Stomach (tissue), 8 donors: ENCODE measurements at regions not wholly inside any gene's neighbourhood (a gene's known extent, or its start where the extent isn't known, plus 50 kb on each side); places are given as distances from the start of the nearest gene placed in this dataset.
A peak's percentile ranks its signal among the peaks of the same experiment; 100 is the strongest.

Experiments used
- DNase-seq, 2 donors: peaks; one replicate each; pipeline versions ENCODE4 v3.0.0 to v3.0.0-alpha.2; 2013 to 2019
- H3K27ac ChIP-seq, 5 donors: fragments of 200-600 bp in 4 of 5; sonication (generic) in 4 of 5; one replicate each; pipeline ENCODE4 v1.5.1; 2013 to 2019; ENCODE audit warnings: mild to moderate bottlenecking in 1 of 5, moderate library complexity in 1 of 5
- H3K27me3 ChIP-seq, 3 donors: fragments of 200-600 bp; sonication (generic); one replicate each; pipeline ENCODE4 v1.5.1; 2017 to 2019; ENCODE audit warnings: mixed run types in 1 of 3
- H3K36me3 ChIP-seq, 4 donors: fragments of 200-600 bp; sonication (generic); 1 replicate in 3 of 4; 2 replicates in 1 of 4; pipeline ENCODE4 v1.5.1; 2016 to 2019
- H3K4me1 ChIP-seq, 4 donors: fragments of 200-600 bp; sonication (generic); one replicate each; pipeline ENCODE4 v1.5.1; 2016 to 2019
- H3K4me3 ChIP-seq, 4 donors: fragments of 200-600 bp; sonication (generic) in 3 of 4; one replicate each; pipeline ENCODE4 v1.5.1; 2016 to 2019; ENCODE audit warnings: mild to moderate bottlenecking in 1 of 4
- H3K9me3 ChIP-seq, 4 donors: fragments of 200-600 bp; sonication (generic); one replicate each; pipeline ENCODE4 v1.5.1; 2016 to 2019
- CTCF ChIP-seq, 7 experiments: fragments of 450-650 bp in 4 of 7; fragments of 200-600 bp in 3 of 7; sonication (generic) in 3 of 7; IDR thresholded peaks; one replicate each; pipeline ENCODE4 v1.5.1; 2016 to 2019; ENCODE audit warnings: antibody characterized with exemption in 7 of 7, control low read depth in 2 of 7, mild to moderate bottlenecking in 1 of 7
- EP300 ChIP-seq: sonication (generic); formaldehyde crosslinking; IDR thresholded peaks from one replicate; pipeline ENCODE4 v1.6.1; 2017; ENCODE audit warnings: antibody characterized with exemption
- POLR2A ChIP-seq, 4 donors: fragments of 450-650 bp; IDR thresholded peaks; one replicate each; pipeline ENCODE4 v1.6.1; 2016; ENCODE audit warnings: antibody characterized with exemption in 4 of 4, control low read depth in 2 of 4, mild to moderate bottlenecking in 1 of 4, moderate library complexity in 1 of 4
- POLR2AphosphoS5 ChIP-seq, 3 donors: sonication (generic); formaldehyde crosslinking; IDR thresholded peaks; one replicate each; pipeline ENCODE4 v1.6.1; 2016; ENCODE audit warnings: antibody characterized with exemption in 3 of 3
- WGBS, 5 donors: extraction: QIAGEN DNeasy Blood & Tissue Kit in 3 of 5; methylation state at CpG; one replicate each; pipeline versions ENCODE4 v1.1.5 to v1.1.7; 2013 to 2018; 5-methylcytosine and 5-hydroxymethylcytosine counted together
- intact Hi-C: fragments of 100-400 bp; cut with DNase I; formaldehyde crosslinking; loops from one replicate; pipeline ENCODE4 v1.15.1; 2023; ENCODE audit warnings: low total_unique reads
- donor health status: healthy with polysubstance abuse.
- donor health status: Bipolar disorder and iron deficiency.
- donor health status: healthy.

GRCh38 chr15:85891470-85891869 lies 96.7 kb upstream of the KLHL25 start:
- H3K36me3 ChIP-seq: no peaks in the 10 kb centered on the region
- no peak overlapping the region for H3K4me3 ChIP-seq
- peaks cover 0 to 48% (median 0%) of the 10 kb centered on the region in 3 donors for H3K27me3 ChIP-seq
- no peak overlapping the region for H3K27ac ChIP-seq
- intact Hi-C loops: no loop called here
- TF ChIP-seq POLR2A (IDR thresholded peaks at IDR 0.05) (no peak), EP300 (no peak), POLR2AphosphoS5 (IDR thresholded peaks at IDR 0.05) (no peak), CTCF (IDR thresholded peaks at IDR 0.05) (no peak)
- no peak for DNase-seq
- H3K4me1 ChIP-seq: no peaks in the 10 kb centered on the region
- H3K9me3 ChIP-seq: no peaks in the 10 kb centered on the region
- 62 to 82% (median 80%) methylated on average over 1 of the region's 1 CpG for WGBS, 5 donors

GRCh38 chr15:85892232-85892631 lies 97.5 kb upstream of the KLHL25 start:
- intact Hi-C loops: no loop called here
- H3K4me3 ChIP-seq: no peak overlapping the region
- DNase-seq: no peak
- peaks cover 0 to 48% (median 0%) of the 10 kb centered on the region in 3 donors for H3K27me3 ChIP-seq
- no peaks in the 10 kb centered on the region for H3K9me3 ChIP-seq
- WGBS, 5 donors: 72 to 83% (median 79%) methylated on average over 3 of the region's 3 CpGs
- no peaks in the 10 kb centered on the region for H3K4me1 ChIP-seq
- H3K36me3 ChIP-seq: no peaks in the 10 kb centered on the region
- no peak overlapping the region for H3K27ac ChIP-seq
- TF ChIP-seq POLR2AphosphoS5 (IDR thresholded peaks at IDR 0.05): no peak
- no peak for TF ChIP-seq POLR2A (IDR thresholded peaks at IDR 0.05)
- no peak for TF ChIP-seq EP300
- no peak for TF ChIP-seq CTCF (IDR thresholded peaks at IDR 0.05)

GRCh38 chr15:85897207-85897894 lies 102.6 kb upstream of the KLHL25 start:
- no peak overlapping the region for H3K4me3 ChIP-seq
- H3K9me3 ChIP-seq: no peaks in the 10 kb centered on the region
- no peak overlapping the region for H3K27ac ChIP-seq
- intact Hi-C loops: no loop called here
- TF ChIP-seq CTCF (IDR thresholded peaks at IDR 0.05): no peak
- no peak for TF ChIP-seq POLR2AphosphoS5 (IDR thresholded peaks at IDR 0.05)
- no peak for TF ChIP-seq EP300
- TF ChIP-seq POLR2A (IDR thresholded peaks at IDR 0.05): no peak
- H3K36me3 ChIP-seq: no peaks in the 10 kb centered on the region
- DNase-seq: peak in 1 of 2 donors; percentile 19
- WGBS, 5 donors: 46 to 54% (median 49%) methylated on average over 4 of the region's 4 CpGs
- H3K4me1 ChIP-seq: no peaks in the 10 kb centered on the region
- peaks cover 0 to 45% (median 0%) of the 10 kb centered on the region in 3 donors for H3K27me3 ChIP-seq

- Histone ChIP-seq H3K27ac (no peak overlapping the region), H3K4me1 (no peaks in the 10 kb centered on the region), H3K27me3 (peaks cover 0 to 43% (median 0%) of the 10 kb centered on the region in 3 donors), H3K4me3 (no peak overlapping the region), H3K36me3 (no peaks in the 10 kb centered on the region), H3K9me3 (no peaks in the 10 kb centered on the region)
- intact Hi-C loops: no loop called here
- no peak for TF ChIP-seq EP300
- TF ChIP-seq CTCF (IDR thresholded peaks at IDR 0.05): no peak
- no peak for TF ChIP-seq POLR2A (IDR thresholded peaks at IDR 0.05)
- TF ChIP-seq POLR2AphosphoS5 (IDR thresholded peaks at IDR 0.05): no peak
- WGBS, 5 donors: 30 to 43% (median 36%) methylated on average over 15 to 16 of the region's 16 CpGs
- DNase-seq: no peak
These were observed 103.4 kb upstream of the KLHL25 start for GRCh38 chr15:85897895-85898717.
